K562 (cell line): ENCODE measurements at regions not wholly inside any gene's neighbourhood (a gene's known extent, or its start where the extent isn't known, plus 50 kb on each side); places are given as distances from the start of the nearest gene placed in this dataset.

ENCODE experiments used
- ATF7 ChIP-seq: fragments of 450-650 bp; IDR thresholded peaks from 2 replicates; pipeline ENCODE4 v1.7.1; 2014; ENCODE audit warnings: mild to moderate bottlenecking, moderate library complexity
- HNRNPH1 ChIP-seq: fragments of 200-400 bp; formaldehyde crosslinking; optimal IDR thresholded peaks from 2 replicates; pipeline ENCODE3; 2017; ENCODE audit warnings: low read depth, mild to moderate bottlenecking, low read length, moderate library complexity
- PYGO2 ChIP-seq: fragments of 450-650 bp; IDR thresholded peaks from 2 replicates; pipeline ENCODE4 v1.6.1; 2016; ENCODE audit warnings: mild to moderate bottlenecking, missing genetic modification characterization, moderate library complexity, missing compliant biosample characterization
- RBM22 ChIP-seq: fragments of 200-400 bp; formaldehyde crosslinking; IDR thresholded peaks from 2 replicates; pipeline ENCODE4 v1.6.1; 2018; ENCODE audit warnings: low read length, low read depth; ENCODE audit not compliant: poor library complexity, severe bottlenecking
- TEAD2 ChIP-seq: fragments of 450-650 bp; IDR thresholded peaks from 2 replicates; pipeline ENCODE4 v1.6.1; 2016; ENCODE audit warnings: missing genetic modification characterization, control low read depth, missing compliant biosample characterization
- U2AF2 ChIP-seq: fragments of 200-400 bp; formaldehyde crosslinking; optimal IDR thresholded peaks from 2 replicates; pipeline ENCODE3; 2017; ENCODE audit warnings: low read depth, mild to moderate bottlenecking, low read length
- TF ChIP-seq, protein P1 (sequence below), 2 experiments: fragments of 450-650 bp in 1 of 2; IDR thresholded peaks; 2 replicates each; pipeline ENCODE4 v1.6.1; 2011 to 2017; ENCODE audit warnings: low read depth in 2 of 2, antibody characterized with exemption in 1 of 2, borderline replicate concordance in 1 of 2, low read length in 1 of 2, mild to moderate bottlenecking in 1 of 2, mixed read lengths in 1 of 2; ENCODE audit not compliant: control insufficient read depth in 1 of 2
- TF ChIP-seq, protein P2 (sequence below): fragments of 250-450 bp; sonication (Bioruptor Pico); IDR thresholded peaks from 2 replicates; pipeline ENCODE4 v1.8.0; 2022; ENCODE audit warnings: moderate library complexity, mild to moderate bottlenecking, inconsistent platforms

DNA sequence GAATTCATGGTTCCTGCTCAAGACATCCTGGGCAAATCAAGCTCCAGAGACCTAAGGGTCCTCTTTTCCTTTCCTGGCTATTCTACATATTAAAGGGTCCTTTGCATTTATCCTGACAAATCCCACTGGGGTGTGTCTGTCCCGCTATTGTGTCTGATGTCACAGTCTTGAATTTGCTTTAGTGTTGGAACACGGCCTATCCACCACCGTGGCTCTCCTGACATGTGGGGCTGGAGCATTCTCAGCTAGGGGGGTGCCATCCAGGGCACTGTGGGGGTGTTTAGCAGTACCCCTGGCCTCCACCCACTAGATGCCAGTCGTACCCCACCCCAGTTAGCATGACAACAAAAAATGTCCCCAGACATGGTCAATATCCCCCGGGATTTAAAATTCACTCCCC, 92.9 kb downstream of the IRF8 start (continued):
- no peak for TF ChIP-seq PYGO2 (tag)
- TF ChIP-seq ATF7 = no peak
- TF ChIP-seq, protein P1, sequence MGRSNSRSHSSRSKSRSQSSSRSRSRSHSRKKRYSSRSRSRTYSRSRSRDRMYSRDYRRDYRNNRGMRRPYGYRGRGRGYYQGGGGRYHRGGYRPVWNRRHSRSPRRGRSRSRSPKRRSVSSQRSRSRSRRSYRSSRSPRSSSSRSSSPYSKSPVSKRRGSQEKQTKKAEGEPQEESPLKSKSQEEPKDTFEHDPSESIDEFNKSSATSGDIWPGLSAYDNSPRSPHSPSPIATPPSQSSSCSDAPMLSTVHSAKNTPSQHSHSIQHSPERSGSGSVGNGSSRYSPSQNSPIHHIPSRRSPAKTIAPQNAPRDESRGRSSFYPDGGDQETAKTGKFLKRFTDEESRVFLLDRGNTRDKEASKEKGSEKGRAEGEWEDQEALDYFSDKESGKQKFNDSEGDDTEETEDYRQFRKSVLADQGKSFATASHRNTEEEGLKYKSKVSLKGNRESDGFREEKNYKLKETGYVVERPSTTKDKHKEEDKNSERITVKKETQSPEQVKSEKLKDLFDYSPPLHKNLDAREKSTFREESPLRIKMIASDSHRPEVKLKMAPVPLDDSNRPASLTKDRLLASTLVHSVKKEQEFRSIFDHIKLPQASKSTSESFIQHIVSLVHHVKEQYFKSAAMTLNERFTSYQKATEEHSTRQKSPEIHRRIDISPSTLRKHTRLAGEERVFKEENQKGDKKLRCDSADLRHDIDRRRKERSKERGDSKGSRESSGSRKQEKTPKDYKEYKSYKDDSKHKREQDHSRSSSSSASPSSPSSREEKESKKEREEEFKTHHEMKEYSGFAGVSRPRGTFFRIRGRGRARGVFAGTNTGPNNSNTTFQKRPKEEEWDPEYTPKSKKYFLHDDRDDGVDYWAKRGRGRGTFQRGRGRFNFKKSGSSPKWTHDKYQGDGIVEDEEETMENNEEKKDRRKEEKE (IDR thresholded peaks at IDR 0.05; ENCODE audit: borderline replicate concordance in 1 of 2, control insufficient read depth in 1 of 2, low read depth in 2 of 2, low read length in 1 of 2) = no peak
- TF ChIP-seq RBM22 = no peak
- TF ChIP-seq U2AF2 = no peak
- no peak for TF ChIP-seq HNRNPH1
- TF ChIP-seq TEAD2 (tag) = no peak
- TF ChIP-seq, protein P2, sequence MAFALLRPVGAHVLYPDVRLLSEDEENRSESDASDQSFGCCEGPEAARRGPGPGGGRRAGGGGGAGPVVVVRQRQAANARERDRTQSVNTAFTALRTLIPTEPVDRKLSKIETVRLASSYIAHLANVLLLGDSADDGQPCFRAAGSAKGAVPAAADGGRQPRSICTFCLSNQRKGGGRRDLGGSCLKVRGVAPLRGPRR (CRISPR knock-in tag) = no peak
- TF ChIP-seq, all 486 proteins: peak for 0
